K562 (cell line): ENCODE measurements at regions not wholly inside any gene's neighbourhood (a gene's known extent, or its start where the extent isn't known, plus 50 kb on each side); places are given as distances from the start of the nearest gene placed in this dataset.

Experiments
- ETV1 ChIP-seq: fragments of 450-650 bp; conservative IDR thresholded peaks from 2 replicates; pipeline ENCODE4 v1.6.1; 2016; ENCODE audit warnings: missing genetic modification characterization, control low read depth, low read depth, missing compliant biosample characterization
- MEF2A ChIP-seq: IDR thresholded peaks from 2 replicates; pipeline ENCODE4 v1.6.1; 2011; ENCODE audit warnings: low read depth, mild to moderate bottlenecking, low read length, moderate library complexity; ENCODE audit not compliant: control insufficient read depth
- ZKSCAN1 ChIP-seq: fragments of 150-350 bp; IDR thresholded peaks from 2 replicates; pipeline ENCODE4 v1.6.1; 2016; ENCODE audit warnings: low read depth, low read length
- TF ChIP-seq, protein P1 (sequence below): sonication (generic); formaldehyde crosslinking; IDR thresholded peaks from 2 replicates; pipeline ENCODE4 v1.4.0; 2020; ENCODE audit warnings: mild to moderate bottlenecking, missing genetic modification reagents
- TF ChIP-seq, protein P2 (sequence below): fragments of 250-450 bp; sonication (Bioruptor Pico); IDR thresholded peaks from 2 replicates; pipeline ENCODE4 v1.4.0; 2020

DNA sequence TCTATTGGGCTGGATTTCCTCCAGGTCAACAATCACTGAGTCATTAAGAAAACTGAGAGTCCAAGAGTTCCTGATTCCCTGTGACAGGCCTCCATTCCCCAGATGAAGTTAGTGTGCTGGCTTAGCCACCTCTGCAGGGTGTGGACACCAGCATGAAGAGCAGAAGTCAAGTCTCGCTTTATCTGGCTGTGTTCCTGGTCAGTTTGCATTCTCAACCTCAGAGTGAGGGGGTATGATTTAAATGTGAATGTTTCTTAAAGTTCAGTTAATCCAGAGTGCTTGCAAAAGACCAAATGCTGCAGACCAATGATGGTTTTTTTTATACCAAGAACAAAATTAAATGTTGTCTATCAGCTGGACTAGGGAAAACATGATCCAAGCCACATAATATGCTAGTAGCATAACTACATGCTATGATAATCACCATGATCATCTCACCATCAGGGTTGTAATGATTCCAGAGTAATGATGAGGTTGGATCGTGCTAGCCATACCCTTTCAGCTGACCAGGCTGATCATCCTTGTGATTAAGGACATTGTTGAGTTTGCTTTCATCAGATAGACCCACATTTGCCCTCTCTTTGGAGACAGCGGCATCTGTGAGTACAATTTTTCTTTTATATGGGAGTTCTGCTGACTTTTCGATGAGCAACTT is 145.8 kb upstream of the ARHGAP20 start (continued):
- TF ChIP-seq, protein P1, sequence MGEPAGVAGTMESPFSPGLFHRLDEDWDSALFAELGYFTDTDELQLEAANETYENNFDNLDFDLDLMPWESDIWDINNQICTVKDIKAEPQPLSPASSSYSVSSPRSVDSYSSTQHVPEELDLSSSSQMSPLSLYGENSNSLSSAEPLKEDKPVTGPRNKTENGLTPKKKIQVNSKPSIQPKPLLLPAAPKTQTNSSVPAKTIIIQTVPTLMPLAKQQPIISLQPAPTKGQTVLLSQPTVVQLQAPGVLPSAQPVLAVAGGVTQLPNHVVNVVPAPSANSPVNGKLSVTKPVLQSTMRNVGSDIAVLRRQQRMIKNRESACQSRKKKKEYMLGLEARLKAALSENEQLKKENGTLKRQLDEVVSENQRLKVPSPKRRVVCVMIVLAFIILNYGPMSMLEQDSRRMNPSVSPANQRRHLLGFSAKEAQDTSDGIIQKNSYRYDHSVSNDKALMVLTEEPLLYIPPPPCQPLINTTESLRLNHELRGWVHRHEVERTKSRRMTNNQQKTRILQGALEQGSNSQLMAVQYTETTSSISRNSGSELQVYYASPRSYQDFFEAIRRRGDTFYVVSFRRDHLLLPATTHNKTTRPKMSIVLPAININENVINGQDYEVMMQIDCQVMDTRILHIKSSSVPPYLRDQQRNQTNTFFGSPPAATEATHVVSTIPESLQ (CRISPR knock-in tag) = no peak
- TF ChIP-seq MEF2A (no peak), ETV1 (tag) (no peak), ZKSCAN1 (no peak)
- TF ChIP-seq, protein P2, sequence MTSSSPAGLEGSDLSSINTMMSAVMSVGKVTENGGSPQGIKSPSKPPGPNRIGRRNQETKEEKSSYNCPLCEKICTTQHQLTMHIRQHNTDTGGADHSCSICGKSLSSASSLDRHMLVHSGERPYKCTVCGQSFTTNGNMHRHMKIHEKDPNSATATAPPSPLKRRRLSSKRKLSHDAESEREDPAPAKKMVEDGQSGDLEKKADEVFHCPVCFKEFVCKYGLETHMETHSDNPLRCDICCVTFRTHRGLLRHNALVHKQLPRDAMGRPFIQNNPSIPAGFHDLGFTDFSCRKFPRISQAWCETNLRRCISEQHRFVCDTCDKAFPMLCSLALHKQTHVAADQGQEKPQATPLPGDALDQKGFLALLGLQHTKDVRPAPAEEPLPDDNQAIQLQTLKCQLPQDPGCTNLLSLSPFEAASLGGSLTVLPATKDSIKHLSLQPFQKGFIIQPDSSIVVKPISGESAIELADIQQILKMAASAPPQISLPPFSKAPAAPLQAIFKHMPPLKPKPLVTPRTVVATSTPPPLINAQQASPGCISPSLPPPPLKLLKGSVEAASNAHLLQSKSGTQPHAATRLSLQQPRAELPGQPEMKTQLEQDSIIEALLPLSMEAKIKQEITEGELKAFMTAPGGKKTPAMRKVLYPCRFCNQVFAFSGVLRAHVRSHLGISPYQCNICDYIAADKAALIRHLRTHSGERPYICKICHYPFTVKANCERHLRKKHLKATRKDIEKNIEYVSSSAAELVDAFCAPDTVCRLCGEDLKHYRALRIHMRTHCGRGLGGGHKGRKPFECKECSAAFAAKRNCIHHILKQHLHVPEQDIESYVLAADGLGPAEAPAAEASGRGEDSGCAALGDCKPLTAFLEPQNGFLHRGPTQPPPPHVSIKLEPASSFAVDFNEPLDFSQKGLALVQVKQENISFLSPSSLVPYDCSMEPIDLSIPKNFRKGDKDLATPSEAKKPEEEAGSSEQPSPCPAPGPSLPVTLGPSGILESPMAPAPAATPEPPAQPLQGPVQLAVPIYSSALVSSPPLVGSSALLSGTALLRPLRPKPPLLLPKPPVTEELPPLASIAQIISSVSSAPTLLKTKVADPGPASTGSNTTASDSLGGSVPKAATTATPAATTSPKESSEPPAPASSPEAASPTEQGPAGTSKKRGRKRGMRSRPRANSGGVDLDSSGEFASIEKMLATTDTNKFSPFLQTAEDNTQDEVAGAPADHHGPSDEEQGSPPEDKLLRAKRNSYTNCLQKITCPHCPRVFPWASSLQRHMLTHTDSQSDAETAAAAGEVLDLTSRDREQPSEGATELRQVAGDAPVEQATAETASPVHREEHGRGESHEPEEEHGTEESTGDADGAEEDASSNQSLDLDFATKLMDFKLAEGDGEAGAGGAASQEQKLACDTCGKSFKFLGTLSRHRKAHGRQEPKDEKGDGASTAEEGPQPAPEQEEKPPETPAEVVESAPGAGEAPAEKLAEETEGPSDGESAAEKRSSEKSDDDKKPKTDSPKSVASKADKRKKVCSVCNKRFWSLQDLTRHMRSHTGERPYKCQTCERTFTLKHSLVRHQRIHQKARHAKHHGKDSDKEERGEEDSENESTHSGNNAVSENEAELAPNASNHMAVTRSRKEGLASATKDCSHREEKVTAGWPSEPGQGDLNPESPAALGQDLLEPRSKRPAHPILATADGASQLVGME (CRISPR knock-in tag) = no peak
